ENCODE measurements at regions not wholly inside any gene's neighbourhood (a gene's known extent, or its start where the extent isn't known, plus 50 kb on each side); places are given as distances from the start of the nearest gene placed in this dataset.

DNA sequence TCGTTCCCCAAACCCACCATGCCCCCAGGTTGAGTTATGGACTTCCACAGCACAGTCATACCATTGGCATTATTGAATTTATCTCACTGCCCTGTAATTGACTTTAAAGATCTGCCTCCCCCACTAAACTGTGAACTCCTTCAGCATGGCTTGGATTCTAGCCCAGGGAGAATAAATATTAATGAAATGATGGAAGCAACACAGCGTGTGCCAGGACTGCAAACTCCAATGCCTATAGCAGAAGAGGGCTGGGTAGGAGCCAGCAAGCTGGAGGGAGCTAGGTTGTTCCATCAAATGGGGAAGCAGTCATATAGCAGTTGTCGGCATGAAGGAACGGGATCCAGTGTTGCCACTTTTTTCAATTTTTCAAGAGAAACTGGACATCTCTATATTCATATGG lies 69.0 kb upstream of the MSX2 start:
- CTCF ChIA-PET, result no interaction called here

DNA sequence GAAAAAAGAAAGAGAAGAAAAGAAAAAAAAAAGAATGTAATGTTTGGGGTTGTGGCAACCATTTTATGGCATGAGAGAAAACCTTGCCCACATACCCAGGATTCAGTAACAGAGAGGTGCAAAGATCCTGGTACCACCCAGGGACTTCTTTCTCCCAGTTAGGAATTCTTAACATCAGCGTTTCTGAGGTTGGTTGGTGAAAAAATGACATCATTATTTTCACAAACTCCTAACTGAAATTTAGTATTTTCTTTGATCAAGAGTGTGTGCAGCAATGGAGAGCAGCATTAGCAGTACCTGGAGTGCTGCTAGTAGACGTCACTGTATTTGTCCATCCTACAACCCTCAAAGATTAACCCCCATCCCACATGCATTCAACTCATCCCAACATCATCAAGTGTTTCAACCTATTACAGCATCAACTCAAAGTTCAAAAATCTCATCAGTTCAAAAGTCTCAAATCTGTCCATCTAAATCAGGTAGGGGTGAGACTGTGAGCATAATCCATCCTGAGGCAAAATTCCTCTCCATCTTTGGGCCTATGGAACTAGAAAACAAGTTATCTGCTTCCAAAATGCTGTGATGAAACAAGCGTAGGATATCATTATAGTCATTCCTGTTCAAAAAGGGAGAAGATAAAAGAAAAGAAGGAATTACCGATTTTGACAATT lies 60.1 kb upstream of the MSX2 start:
- ChIA-PET POLR2A (no interaction called here), CTCF (no interaction called here)
- peaks cover 0 to 3% of the 10 kb centered on the region in 2 donors for H3K27me3 Mint-ChIP-seq
- H3K9me3 Mint-ChIP-seq, result peaks cover 7 to 14% (median 10%) of the 10 kb centered on the region in 3 donors
- H3K4me3 Mint-ChIP-seq, result no peak overlapping the region
- no peaks in the 10 kb centered on the region for H3K36me3 Mint-ChIP-seq
- Histone ChIP-seq H3K36me3 (ENCODE audit: control insufficient read depth in 2 of 2, extremely low read depth in 1 of 2, insufficient read depth in 1 of 2, low read length in 1 of 2) (no peaks in the 10 kb centered on the region), H3K4me3 (ENCODE audit: control insufficient read depth in 1 of 2, extremely low read depth in 1 of 2, low read length in 1 of 2) (no peak overlapping the region), H3K4me1 (ENCODE audit: control insufficient read depth in 1 of 2, extremely low read depth in 1 of 2, insufficient read depth in 2 of 2, low read length in 2 of 2) (no peaks in the 10 kb centered on the region), H3K27me3 (replicated peaks in 1 of 2; ENCODE audit: control insufficient read depth in 2 of 2, extremely low read depth in 1 of 2, insufficient read depth in 2 of 2, low read length in 1 of 2) (no peaks in the 10 kb centered on the region), H3K27ac (ENCODE audit: low read length) (no peak overlapping the region), H3K9me3 (no peaks in the 10 kb centered on the region)
- no peak for ATAC-seq (replicated peaks in 1 of 4)
- no peaks in the 10 kb centered on the region for H3K4me1 Mint-ChIP-seq
- no peak for DNase-seq
- no CpG with 5 or more reads among the region's 4 CpGs for WGBS (ENCODE audit: insufficient coverage)
- no peak overlapping the region for H3K27ac Mint-ChIP-seq

More for the DNA sequence above, 69.0 kb upstream of the MSX2 start:
- no peak overlapping the region for H3K4me3 ChIP-seq (ENCODE audit: control insufficient read depth in 1 of 2, extremely low read depth in 1 of 2, low read length in 1 of 2)
- no peak overlapping the region for H3K27ac ChIP-seq (ENCODE audit: low read length)
- POLR2A ChIA-PET, result no interaction called here
- no peaks in the 10 kb centered on the region for H3K36me3 ChIP-seq (ENCODE audit: control insufficient read depth in 2 of 2, extremely low read depth in 1 of 2, insufficient read depth in 1 of 2, low read length in 1 of 2)
- no peaks in the 10 kb centered on the region for H3K36me3 Mint-ChIP-seq
- H3K4me1 Mint-ChIP-seq, result no peaks in the 10 kb centered on the region
- H3K27me3 ChIP-seq (replicated peaks in 1 of 2; ENCODE audit: control insufficient read depth in 2 of 2, extremely low read depth in 1 of 2, insufficient read depth in 2 of 2, low read length in 1 of 2), result peaks cover 0 to 8% of the 10 kb centered on the region in 2 experiments
- H3K9me3 ChIP-seq, result no peaks in the 10 kb centered on the region
- DNase-seq (no peak), ATAC-seq (replicated peaks in 1 of 4) (no peak)
- no peak overlapping the region for H3K4me3 Mint-ChIP-seq
- H3K9me3 Mint-ChIP-seq, result no peaks in the 10 kb centered on the region
- no peak overlapping the region for H3K27ac Mint-ChIP-seq
- H3K4me1 ChIP-seq (ENCODE audit: control insufficient read depth in 1 of 2, extremely low read depth in 1 of 2, insufficient read depth in 2 of 2, low read length in 2 of 2), result no peaks in the 10 kb centered on the region
- H3K27me3 Mint-ChIP-seq, result peaks cover 0 to 12% of the 10 kb centered on the region in 2 donors
- WGBS (ENCODE audit: insufficient coverage), result 45% methylated on average over 2 of the region's 4 CpGs

DNA sequence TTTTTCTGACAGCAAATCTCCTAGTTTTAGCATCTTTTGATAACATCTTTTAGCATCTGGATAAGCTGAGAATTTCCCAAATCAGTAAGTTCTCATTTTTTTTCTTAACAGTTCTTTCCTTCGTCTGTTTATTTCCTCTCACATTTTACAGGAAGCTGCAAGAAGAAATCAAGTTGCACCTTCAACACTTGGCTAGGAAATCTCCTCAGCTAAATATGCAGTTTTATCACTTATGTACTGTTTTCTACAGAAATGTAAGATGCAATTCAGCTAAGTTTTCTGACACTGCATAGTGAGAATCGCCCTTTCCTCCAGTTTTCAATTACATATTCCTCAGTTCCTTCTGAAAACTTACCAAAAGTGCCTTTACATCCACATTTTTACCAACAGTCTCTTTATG lies 59.0 kb upstream of the MSX2 start:
- Mint-ChIP-seq H3K4me1 (no peaks in the 10 kb centered on the region), H3K9me3 (peaks cover 7 to 14% (median 10%) of the 10 kb centered on the region in 3 donors), H3K36me3 (no peaks in the 10 kb centered on the region), H3K27me3 (peaks cover 0 to 3% of the 10 kb centered on the region in 2 donors), H3K27ac (no peak overlapping the region), H3K4me3 (no peak overlapping the region)
- H3K9me3 ChIP-seq, result no peaks in the 10 kb centered on the region
- CTCF ChIA-PET, result no interaction called here
- no peaks in the 10 kb centered on the region for H3K27me3 ChIP-seq (replicated peaks in 1 of 2; ENCODE audit: control insufficient read depth in 2 of 2, extremely low read depth in 1 of 2, insufficient read depth in 2 of 2, low read length in 1 of 2)
- H3K4me1 ChIP-seq (ENCODE audit: control insufficient read depth in 1 of 2, extremely low read depth in 1 of 2, insufficient read depth in 2 of 2, low read length in 2 of 2), result no peaks in the 10 kb centered on the region
- 73% methylated on average over 1 of the region's 2 CpGs for WGBS (ENCODE audit: insufficient coverage)
- no peaks in the 10 kb centered on the region for H3K36me3 ChIP-seq (ENCODE audit: control insufficient read depth in 2 of 2, extremely low read depth in 1 of 2, insufficient read depth in 1 of 2, low read length in 1 of 2)
- H3K27ac ChIP-seq (ENCODE audit: low read length), result no peak overlapping the region
- no peak for ATAC-seq (replicated peaks in 1 of 4)
- H3K4me3 ChIP-seq (ENCODE audit: control insufficient read depth in 1 of 2, extremely low read depth in 1 of 2, low read length in 1 of 2), result no peak overlapping the region
- POLR2A ChIA-PET, result no interaction called here
- no peak for DNase-seq

DNA sequence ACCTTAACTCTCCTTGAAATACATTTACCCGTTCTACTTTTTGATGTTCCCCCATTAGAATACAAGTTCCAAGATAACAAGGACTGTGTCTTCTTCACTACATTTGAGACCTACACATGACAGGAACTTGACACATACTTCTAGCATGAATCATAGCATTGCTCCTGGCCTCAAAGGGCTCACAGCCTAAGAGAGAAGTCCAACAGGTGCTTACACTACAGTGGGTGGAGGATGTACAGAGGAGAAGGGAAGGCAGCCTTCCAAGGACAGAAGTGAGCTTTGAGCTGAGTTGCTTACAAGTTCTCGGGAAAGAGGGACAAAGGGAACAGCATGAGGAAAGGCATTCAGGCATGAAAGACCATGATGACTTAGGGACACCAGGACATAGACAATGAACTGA lies 56.9 kb upstream of the MSX2 start:
- Histone ChIP-seq H3K4me1 (ENCODE audit: control insufficient read depth in 1 of 2, extremely low read depth in 1 of 2, insufficient read depth in 2 of 2, low read length in 2 of 2) (no peaks in the 10 kb centered on the region), H3K27ac (ENCODE audit: low read length) (no peak overlapping the region), H3K36me3 (ENCODE audit: control insufficient read depth in 2 of 2, extremely low read depth in 1 of 2, insufficient read depth in 1 of 2, low read length in 1 of 2) (no peaks in the 10 kb centered on the region), H3K9me3 (no peaks in the 10 kb centered on the region), H3K4me3 (ENCODE audit: control insufficient read depth in 1 of 2, extremely low read depth in 1 of 2, low read length in 1 of 2) (no peak overlapping the region), H3K27me3 (replicated peaks in 1 of 2; ENCODE audit: control insufficient read depth in 2 of 2, extremely low read depth in 1 of 2, insufficient read depth in 2 of 2, low read length in 1 of 2) (no peaks in the 10 kb centered on the region)
- no peaks in the 10 kb centered on the region for H3K36me3 Mint-ChIP-seq
- ChIA-PET CTCF (no interaction called here), POLR2A (no interaction called here)
- WGBS (ENCODE audit: insufficient coverage), result 95% methylated on average over 2 of the region's 2 CpGs
- no peaks in the 10 kb centered on the region for H3K4me1 Mint-ChIP-seq
- H3K27me3 Mint-ChIP-seq, result peaks cover 0 to 6% of the 10 kb centered on the region in 2 donors
- no peak overlapping the region for H3K27ac Mint-ChIP-seq
- no peak overlapping the region for H3K4me3 Mint-ChIP-seq
- peaks cover 7 to 14% (median 10%) of the 10 kb centered on the region in 3 donors for H3K9me3 Mint-ChIP-seq
- ATAC-seq (replicated peaks in 1 of 4), result no peak
- no peak for DNase-seq

DNA sequence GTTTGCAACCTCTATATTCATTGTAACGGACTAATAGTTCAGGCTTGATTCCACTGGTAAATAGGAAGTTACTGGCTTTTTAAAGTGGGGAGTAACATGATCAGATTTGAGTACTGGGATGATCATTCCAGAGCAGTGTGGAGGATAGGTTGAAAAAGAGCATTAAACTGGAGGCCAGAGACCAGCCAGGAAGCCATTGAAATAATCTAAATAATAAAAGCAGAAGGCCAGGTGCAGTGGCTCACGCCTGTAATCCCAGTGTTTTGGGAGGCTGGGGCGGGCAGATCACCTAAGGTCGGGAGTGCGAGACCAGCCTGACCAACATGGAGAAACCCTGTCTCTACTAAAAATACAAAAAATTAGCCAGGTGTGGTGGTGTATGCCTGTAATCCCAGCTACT lies 56.0 kb upstream of the MSX2 start:
- CTCF ChIA-PET, result no interaction called here
- Mint-ChIP-seq H3K36me3 (no peaks in the 10 kb centered on the region), H3K27me3 (peaks cover 0 to 6% of the 10 kb centered on the region in 2 donors), H3K4me1 (no peaks in the 10 kb centered on the region), H3K9me3 (peaks cover 7 to 14% (median 10%) of the 10 kb centered on the region in 3 donors), H3K27ac (no peak overlapping the region), H3K4me3 (no peak overlapping the region)
- WGBS (ENCODE audit: insufficient coverage), result no CpG with 5 or more reads among the region's 5 CpGs
- Histone ChIP-seq H3K4me1 (ENCODE audit: control insufficient read depth in 1 of 2, extremely low read depth in 1 of 2, insufficient read depth in 2 of 2, low read length in 2 of 2) (no peaks in the 10 kb centered on the region), H3K36me3 (ENCODE audit: control insufficient read depth in 2 of 2, extremely low read depth in 1 of 2, insufficient read depth in 1 of 2, low read length in 1 of 2) (no peaks in the 10 kb centered on the region), H3K9me3 (no peaks in the 10 kb centered on the region), H3K27me3 (replicated peaks in 1 of 2; ENCODE audit: control insufficient read depth in 2 of 2, extremely low read depth in 1 of 2, insufficient read depth in 2 of 2, low read length in 1 of 2) (no peaks in the 10 kb centered on the region), H3K27ac (ENCODE audit: low read length) (no peak overlapping the region), H3K4me3 (ENCODE audit: control insufficient read depth in 1 of 2, extremely low read depth in 1 of 2, low read length in 1 of 2) (no peak overlapping the region)
- DNase-seq, result no peak
- POLR2A ChIA-PET, result no interaction called here
- ATAC-seq (replicated peaks in 1 of 4), result no peak

Data from T-cell (primary cell).